GM10266 (cell line): ENCODE measurements at regions not wholly inside any gene's neighbourhood (a gene's known extent, or its start where the extent isn't known, plus 50 kb on each side); places are given as distances from the start of the nearest gene placed in this dataset.

Experiments
- DNase-seq: peaks from one replicate; pipeline ENCODE4 v3.0.0; 2012; ENCODE audit errors: extremely low spot score
- CTCF ChIP-seq: IDR thresholded peaks from 2 replicates; pipeline ENCODE4 v1.5.1; 2012; ENCODE audit warnings: mild to moderate bottlenecking, low read depth; ENCODE audit not compliant: control insufficient read depth, insufficient read depth; ENCODE audit errors: missing control alignments

- TF ChIP-seq CTCF, result no peak
- no peak for DNase-seq
Observed at GRCh38 chr17:77889866-77890760, 68.4 kb upstream of the TNRC6C start.

DNA sequence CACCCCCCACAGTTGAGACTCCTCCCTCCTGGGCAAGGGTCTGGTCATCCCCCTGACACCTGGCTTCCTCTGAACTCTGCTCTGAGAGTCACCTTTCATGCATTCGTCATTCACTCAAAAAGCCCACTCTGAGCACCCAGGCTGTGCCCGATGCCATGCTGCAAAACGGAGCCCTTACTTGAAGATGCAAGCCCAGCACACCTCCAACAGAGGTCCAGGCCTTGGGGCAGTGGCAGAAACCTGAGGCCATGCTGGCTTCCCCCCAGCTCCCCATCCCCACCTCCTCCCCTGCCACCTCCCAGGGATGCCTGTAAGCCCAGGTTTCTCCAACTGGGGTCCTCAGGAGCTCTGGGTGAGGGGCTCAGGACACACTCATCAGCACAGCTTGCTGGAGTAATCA lies 67.7 kb upstream of the TNRC6C start:
- DNase-seq, result no peak
- no peak for TF ChIP-seq CTCF

- TF ChIP-seq CTCF, result no peak
Observed at GRCh38 chr17:77891602-77892001, 66.9 kb upstream of the TNRC6C start.

GRCh38 chr17:77892031-77892430 lies 66.5 kb upstream of the TNRC6C start:
- no peak for DNase-seq
- TF ChIP-seq CTCF, result no peak

More at GRCh38 chr17:77891602-77892001, 66.9 kb upstream of the TNRC6C start:
- DNase-seq, result no peak

GRCh38 chr17:77892469-77893143 lies 65.9 kb upstream of the TNRC6C start:
- no peak for DNase-seq

GRCh38 chr17:77893144-77894044 lies 65.1 kb upstream of the TNRC6C start:
- DNase-seq, result no peak
- no peak for TF ChIP-seq CTCF

More at GRCh38 chr17:77892469-77893143, 65.9 kb upstream of the TNRC6C start:
- no peak for TF ChIP-seq CTCF
